ENCODE measurements at regions not wholly inside any gene's neighbourhood (a gene's known extent, or its start where the extent isn't known, plus 50 kb on each side); places are given as distances from the start of the nearest gene placed in this dataset.

DNA sequence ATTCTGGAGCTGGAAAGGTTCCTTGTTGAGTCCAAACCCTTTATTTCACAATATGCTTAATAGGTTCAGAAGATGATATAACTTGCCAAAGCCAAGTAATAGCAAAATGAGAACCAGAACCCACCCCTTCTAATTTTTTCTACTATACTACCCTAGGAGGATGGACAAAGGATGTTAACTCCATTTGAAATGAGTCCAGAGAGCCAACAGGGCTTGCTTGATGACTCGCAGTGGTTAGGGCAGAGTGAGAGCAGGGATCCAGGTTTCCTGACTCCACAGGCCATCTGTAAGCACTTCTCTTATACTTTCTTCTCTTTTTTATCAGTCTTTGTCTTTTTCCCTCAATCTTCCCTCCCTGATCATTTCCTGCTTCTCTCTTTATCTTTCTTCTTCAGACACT is 668.1 kb downstream of the MED13L start:
- intact Hi-C loops (cut with micrococcal nuclease): no loop called here
- H4K20me1 ChIP-seq (ENCODE audit: insufficient read depth, low read length): no peaks in the 10 kb centered on the region
- no CpG with 5 or more reads among the region's 1 CpG for WGBS (ENCODE audit: insufficient coverage)

DNA sequence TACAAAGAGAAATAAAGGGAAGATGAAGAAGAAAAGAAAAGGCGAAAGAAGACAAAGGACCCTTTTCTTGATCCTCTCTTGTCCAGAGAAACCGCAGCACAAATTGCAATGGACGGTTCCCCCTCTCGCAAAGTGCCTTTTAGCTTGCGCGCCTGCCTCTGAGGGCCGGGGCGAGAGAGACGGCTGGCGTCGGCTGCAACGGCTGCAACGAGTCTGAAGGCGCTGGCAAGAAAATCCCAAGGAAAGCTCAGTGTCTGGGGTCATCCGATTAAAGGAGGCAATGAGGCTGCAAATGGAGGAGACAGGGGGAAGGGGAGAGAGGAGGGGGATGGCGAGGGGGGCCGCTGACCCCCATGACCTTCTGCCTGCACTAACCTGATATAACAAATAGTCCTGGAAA is 671.5 kb downstream of the MED13L start:
- no peaks in the 10 kb centered on the region for H3K36me3 Mint-ChIP-seq
- 23% methylated on average over 13 of the region's 17 CpGs for WGBS (ENCODE audit: insufficient coverage)
- TF ChIP-seq, protein P1, sequence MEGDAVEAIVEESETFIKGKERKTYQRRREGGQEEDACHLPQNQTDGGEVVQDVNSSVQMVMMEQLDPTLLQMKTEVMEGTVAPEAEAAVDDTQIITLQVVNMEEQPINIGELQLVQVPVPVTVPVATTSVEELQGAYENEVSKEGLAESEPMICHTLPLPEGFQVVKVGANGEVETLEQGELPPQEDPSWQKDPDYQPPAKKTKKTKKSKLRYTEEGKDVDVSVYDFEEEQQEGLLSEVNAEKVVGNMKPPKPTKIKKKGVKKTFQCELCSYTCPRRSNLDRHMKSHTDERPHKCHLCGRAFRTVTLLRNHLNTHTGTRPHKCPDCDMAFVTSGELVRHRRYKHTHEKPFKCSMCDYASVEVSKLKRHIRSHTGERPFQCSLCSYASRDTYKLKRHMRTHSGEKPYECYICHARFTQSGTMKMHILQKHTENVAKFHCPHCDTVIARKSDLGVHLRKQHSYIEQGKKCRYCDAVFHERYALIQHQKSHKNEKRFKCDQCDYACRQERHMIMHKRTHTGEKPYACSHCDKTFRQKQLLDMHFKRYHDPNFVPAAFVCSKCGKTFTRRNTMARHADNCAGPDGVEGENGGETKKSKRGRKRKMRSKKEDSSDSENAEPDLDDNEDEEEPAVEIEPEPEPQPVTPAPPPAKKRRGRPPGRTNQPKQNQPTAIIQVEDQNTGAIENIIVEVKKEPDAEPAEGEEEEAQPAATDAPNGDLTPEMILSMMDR (IDR thresholded peaks at IDR 0.05): no peak
- Histone ChIP-seq H3K79me2 (ENCODE audit: insufficient read depth, low read length) (no peaks in the 10 kb centered on the region), H3K4me3 (replicated peaks in 1 of 3; ENCODE audit: low read depth in 2 of 3, low read length in 3 of 3) (no peak overlapping the region), H3K27ac (ENCODE audit: low read depth in 1 of 2, low read length in 2 of 2) (no peak overlapping the region), H3K4me1 (ENCODE audit: control insufficient read depth in 1 of 2, insufficient read depth in 2 of 2, low read length in 2 of 2) (no peaks in the 10 kb centered on the region), H3K4me2 (replicated peaks; ENCODE audit: extremely low read depth, low read length, poor library complexity, severe bottlenecking) (no peak overlapping the region), H2AFZ (ENCODE audit: insufficient read depth, low read depth, low read length, poor library complexity, severe bottlenecking) (no peak overlapping the region), H3K36me3 (replicated peaks in 1 of 2; ENCODE audit: control insufficient read depth in 1 of 2, insufficient read depth in 2 of 2, low read length in 2 of 2) (no peaks in the 10 kb centered on the region), H3K9ac (ENCODE audit: insufficient read depth, low read length, poor library complexity, severe bottlenecking) (no peak overlapping the region), H3K9me3 (replicated peaks in 1 of 2; ENCODE audit: control insufficient read depth in 1 of 2, insufficient read depth in 1 of 2, low read length in 2 of 2) (no peaks in the 10 kb centered on the region), H4K20me1 (ENCODE audit: insufficient read depth, low read length) (no peaks in the 10 kb centered on the region), H3K27me3 (ENCODE audit: control insufficient read depth in 2 of 2, insufficient read depth in 2 of 2, low read length in 2 of 2) (peaks cover 0 to 6% of the 10 kb centered on the region in 2 donors)
- H3K4me3 Mint-ChIP-seq: peak overlapping the region in 1 of 2 donors; percentile 17
- H3K9me3 Mint-ChIP-seq: peaks cover 0 to 3% (median 0%) of the 10 kb centered on the region in 7 donors
- peaks cover 15 to 23% (median 17%) of the 10 kb centered on the region in 3 donors for H3K27me3 Mint-ChIP-seq (ENCODE audit: low read depth in 3 of 3)
- no peaks in the 10 kb centered on the region for H3K4me1 Mint-ChIP-seq
- DNase-seq: no peak
- intact Hi-C loops (cut with micrococcal nuclease): no loop called here
- H3K27ac Mint-ChIP-seq: no peak overlapping the region

More for the DNA sequence above, 668.1 kb downstream of the MED13L start:
- Histone ChIP-seq H3K79me2 (ENCODE audit: insufficient read depth, low read length) (no peaks in the 10 kb centered on the region), H2AFZ (ENCODE audit: insufficient read depth, low read depth, low read length, poor library complexity, severe bottlenecking) (no peak overlapping the region), H3K9ac (ENCODE audit: insufficient read depth, low read length, poor library complexity, severe bottlenecking) (no peak overlapping the region), H3K4me1 (ENCODE audit: control insufficient read depth in 1 of 2, insufficient read depth in 2 of 2, low read length in 2 of 2) (no peaks in the 10 kb centered on the region), H3K4me2 (replicated peaks; ENCODE audit: extremely low read depth, low read length, poor library complexity, severe bottlenecking) (no peak overlapping the region), H3K9me3 (replicated peaks in 1 of 2; ENCODE audit: control insufficient read depth in 1 of 2, insufficient read depth in 1 of 2, low read length in 2 of 2) (no peaks in the 10 kb centered on the region), H3K27me3 (ENCODE audit: control insufficient read depth in 2 of 2, insufficient read depth in 2 of 2, low read length in 2 of 2) (peaks cover 0 to 6% of the 10 kb centered on the region in 2 donors), H3K27ac (ENCODE audit: low read depth in 1 of 2, low read length in 2 of 2) (no peak overlapping the region), H3K4me3 (replicated peaks in 1 of 3; ENCODE audit: low read depth in 2 of 3, low read length in 3 of 3) (no peak overlapping the region), H3K36me3 (replicated peaks in 1 of 2; ENCODE audit: control insufficient read depth in 1 of 2, insufficient read depth in 2 of 2, low read length in 2 of 2) (no peaks in the 10 kb centered on the region)
- Mint-ChIP-seq H3K4me1 (no peaks in the 10 kb centered on the region), H3K36me3 (no peaks in the 10 kb centered on the region), H3K4me3 (no peak overlapping the region), H3K27me3 (ENCODE audit: low read depth in 3 of 3) (peaks cover 9 to 22% (median 20%) of the 10 kb centered on the region in 3 donors), H3K9me3 (peaks cover 0 to 3% (median 0%) of the 10 kb centered on the region in 7 donors), H3K27ac (no peak overlapping the region)
- DNase-seq: no peak
- TF ChIP-seq, protein P1 (IDR thresholded peaks at IDR 0.05): no peak
